ENCODE measurements at regions not wholly inside any gene's neighbourhood (a gene's known extent, or its start where the extent isn't known, plus 50 kb on each side); places are given as distances from the start of the nearest gene placed in this dataset.
"Not testable (repeated sequence)": the region's sequence is repeated elsewhere in the genome, so short reads cannot be mapped to it uniquely, and the experiment has no call there.

DNA sequence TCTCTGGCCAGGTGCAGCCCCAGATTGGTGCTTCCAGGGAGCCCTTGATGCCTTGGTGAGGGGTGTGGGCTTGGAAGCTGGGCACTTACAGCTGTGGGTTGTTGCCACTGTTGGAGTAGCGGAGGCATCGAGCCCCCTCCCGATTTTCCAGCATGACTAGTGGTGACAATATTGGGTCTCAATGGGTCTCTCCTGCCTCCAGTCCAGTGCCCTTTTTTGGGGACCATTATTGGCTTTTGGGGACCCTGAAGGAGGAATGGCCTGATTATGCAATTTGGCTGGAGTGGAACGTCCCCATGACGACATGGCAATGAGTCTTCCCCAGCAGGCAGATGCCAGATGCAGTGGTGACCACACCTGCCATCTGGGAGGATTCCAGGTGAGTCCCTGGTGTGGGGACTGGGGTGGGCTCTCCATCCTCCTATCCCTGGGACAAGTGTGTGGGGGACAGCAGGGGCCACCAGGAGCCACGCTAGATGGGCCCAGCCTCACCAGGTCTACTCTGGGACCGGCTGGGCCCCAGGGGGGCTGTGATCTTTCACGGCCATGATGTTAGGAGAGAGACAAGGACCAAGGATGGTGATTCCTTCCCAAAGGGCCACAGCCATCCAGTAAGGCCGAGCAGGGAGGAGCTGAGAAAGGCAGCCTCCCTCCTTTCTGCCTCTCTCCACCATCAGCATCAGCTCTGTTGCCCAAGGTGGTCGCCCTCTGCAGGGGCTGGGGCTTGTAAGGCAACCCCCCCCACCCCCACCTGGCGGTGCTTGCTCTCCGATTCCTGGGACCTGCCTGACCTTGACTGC is 196.8 kb downstream of the GOLGA6L6 start:
- Histone ChIP-seq H3K36me3 (ENCODE audit: control insufficient read depth, insufficient read depth, low read length) (no peaks in the 10 kb centered on the region), H3K4me3 (ENCODE audit: low read depth in 2 of 2, low read length in 2 of 2) (no peak overlapping the region), H3K9me3 (ENCODE audit: control insufficient read depth, insufficient read depth, low read depth, low read length) (no peaks in the 10 kb centered on the region), H3K27me3 (ENCODE audit: control insufficient read depth, insufficient read depth, low read length) (no peaks in the 10 kb centered on the region), H3K4me1 (ENCODE audit: control insufficient read depth, insufficient read depth, low read length) (no peaks in the 10 kb centered on the region), H3K27ac (ENCODE audit: low read length) (no peak overlapping the region)
- TF ChIP-seq, protein P1, sequence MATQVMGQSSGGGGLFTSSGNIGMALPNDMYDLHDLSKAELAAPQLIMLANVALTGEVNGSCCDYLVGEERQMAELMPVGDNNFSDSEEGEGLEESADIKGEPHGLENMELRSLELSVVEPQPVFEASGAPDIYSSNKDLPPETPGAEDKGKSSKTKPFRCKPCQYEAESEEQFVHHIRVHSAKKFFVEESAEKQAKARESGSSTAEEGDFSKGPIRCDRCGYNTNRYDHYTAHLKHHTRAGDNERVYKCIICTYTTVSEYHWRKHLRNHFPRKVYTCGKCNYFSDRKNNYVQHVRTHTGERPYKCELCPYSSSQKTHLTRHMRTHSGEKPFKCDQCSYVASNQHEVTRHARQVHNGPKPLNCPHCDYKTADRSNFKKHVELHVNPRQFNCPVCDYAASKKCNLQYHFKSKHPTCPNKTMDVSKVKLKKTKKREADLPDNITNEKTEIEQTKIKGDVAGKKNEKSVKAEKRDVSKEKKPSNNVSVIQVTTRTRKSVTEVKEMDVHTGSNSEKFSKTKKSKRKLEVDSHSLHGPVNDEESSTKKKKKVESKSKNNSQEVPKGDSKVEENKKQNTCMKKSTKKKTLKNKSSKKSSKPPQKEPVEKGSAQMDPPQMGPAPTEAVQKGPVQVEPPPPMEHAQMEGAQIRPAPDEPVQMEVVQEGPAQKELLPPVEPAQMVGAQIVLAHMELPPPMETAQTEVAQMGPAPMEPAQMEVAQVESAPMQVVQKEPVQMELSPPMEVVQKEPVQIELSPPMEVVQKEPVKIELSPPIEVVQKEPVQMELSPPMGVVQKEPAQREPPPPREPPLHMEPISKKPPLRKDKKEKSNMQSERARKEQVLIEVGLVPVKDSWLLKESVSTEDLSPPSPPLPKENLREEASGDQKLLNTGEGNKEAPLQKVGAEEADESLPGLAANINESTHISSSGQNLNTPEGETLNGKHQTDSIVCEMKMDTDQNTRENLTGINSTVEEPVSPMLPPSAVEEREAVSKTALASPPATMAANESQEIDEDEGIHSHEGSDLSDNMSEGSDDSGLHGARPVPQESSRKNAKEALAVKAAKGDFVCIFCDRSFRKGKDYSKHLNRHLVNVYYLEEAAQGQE (IDR thresholded peaks at IDR 0.05; ENCODE audit: insufficient read depth in 1 of 2, low read depth in 2 of 2, low read length in 1 of 2), result no peak
- no peak for TF ChIP-seq POLR2AphosphoS5 (IDR thresholded peaks at IDR 0.05; ENCODE audit: low read depth, low read length)
- TF ChIP-seq, protein P2, sequence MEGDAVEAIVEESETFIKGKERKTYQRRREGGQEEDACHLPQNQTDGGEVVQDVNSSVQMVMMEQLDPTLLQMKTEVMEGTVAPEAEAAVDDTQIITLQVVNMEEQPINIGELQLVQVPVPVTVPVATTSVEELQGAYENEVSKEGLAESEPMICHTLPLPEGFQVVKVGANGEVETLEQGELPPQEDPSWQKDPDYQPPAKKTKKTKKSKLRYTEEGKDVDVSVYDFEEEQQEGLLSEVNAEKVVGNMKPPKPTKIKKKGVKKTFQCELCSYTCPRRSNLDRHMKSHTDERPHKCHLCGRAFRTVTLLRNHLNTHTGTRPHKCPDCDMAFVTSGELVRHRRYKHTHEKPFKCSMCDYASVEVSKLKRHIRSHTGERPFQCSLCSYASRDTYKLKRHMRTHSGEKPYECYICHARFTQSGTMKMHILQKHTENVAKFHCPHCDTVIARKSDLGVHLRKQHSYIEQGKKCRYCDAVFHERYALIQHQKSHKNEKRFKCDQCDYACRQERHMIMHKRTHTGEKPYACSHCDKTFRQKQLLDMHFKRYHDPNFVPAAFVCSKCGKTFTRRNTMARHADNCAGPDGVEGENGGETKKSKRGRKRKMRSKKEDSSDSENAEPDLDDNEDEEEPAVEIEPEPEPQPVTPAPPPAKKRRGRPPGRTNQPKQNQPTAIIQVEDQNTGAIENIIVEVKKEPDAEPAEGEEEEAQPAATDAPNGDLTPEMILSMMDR (IDR thresholded peaks at IDR 0.05), result no peak
- no peak for TF ChIP-seq SIN3A (IDR thresholded peaks at IDR 0.05; ENCODE audit: borderline replicate concordance, insufficient read depth, low read depth, low read length)
- no peak for TF ChIP-seq TCF7L2 (IDR thresholded peaks at IDR 0.05; ENCODE audit: low read depth, low read length)
- BruUV-seq (replicated peaks), result no TSS peak
- ATAC-seq (no peak), DNase-seq (ENCODE audit: low read depth, low spot score) (no peak)
- ChIA-PET CTCF (no interaction called here), POLR2A (no interaction called here)
- intact Hi-C loops (cut with micrococcal nuclease; ENCODE audit: unreplicated experiment), result no loop called here
- in situ Hi-C loops (cut with HindIII; ENCODE audit: low pct_unique_long_range_greater_than_20kb, low sequenced_read_pairs), result no loop called here

DNA sequence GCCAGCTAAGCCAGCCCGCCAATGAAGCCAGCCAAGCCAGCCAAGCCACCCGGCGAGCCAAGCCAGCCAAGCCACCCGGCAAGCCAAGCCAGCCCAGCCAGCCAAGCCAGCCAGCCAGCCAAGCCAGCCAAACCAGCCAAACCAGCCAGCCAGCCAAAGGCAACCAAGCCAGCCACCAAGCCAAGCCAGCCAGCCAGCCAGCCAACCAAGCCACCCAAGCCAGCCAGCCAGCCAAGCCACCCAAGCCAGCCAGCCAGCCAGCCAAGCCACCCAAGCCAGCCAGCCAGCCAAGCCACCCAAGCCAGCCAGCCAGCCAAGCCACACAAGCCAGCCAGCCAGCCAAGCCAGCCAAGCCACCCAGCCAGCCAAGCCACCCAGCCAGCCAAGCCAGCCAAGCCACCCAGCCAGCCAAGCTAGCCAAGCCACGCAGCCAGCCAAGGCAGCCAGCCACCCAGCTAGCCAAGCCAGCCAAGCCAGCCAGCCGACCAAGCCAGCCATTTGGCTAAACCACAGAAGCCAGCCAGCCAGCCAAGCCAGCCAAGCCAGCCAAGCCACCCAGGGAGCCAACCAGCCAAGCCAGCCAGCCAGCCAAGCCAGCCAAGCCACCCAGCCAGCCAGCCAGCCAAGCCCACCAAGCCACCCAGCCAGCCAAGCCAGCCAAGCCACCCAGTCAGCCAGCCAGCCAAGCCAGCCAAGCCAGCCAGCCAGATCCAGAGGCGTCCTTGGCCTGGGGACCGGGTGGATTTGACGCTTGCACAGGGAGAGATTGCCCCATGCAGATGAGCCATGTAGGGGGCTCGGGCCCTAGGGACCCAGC is 198.0 kb downstream of the GOLGA6L6 start:
- DNase-seq (ENCODE audit: low read depth, low spot score), result not testable (repeated sequence)

DNA sequence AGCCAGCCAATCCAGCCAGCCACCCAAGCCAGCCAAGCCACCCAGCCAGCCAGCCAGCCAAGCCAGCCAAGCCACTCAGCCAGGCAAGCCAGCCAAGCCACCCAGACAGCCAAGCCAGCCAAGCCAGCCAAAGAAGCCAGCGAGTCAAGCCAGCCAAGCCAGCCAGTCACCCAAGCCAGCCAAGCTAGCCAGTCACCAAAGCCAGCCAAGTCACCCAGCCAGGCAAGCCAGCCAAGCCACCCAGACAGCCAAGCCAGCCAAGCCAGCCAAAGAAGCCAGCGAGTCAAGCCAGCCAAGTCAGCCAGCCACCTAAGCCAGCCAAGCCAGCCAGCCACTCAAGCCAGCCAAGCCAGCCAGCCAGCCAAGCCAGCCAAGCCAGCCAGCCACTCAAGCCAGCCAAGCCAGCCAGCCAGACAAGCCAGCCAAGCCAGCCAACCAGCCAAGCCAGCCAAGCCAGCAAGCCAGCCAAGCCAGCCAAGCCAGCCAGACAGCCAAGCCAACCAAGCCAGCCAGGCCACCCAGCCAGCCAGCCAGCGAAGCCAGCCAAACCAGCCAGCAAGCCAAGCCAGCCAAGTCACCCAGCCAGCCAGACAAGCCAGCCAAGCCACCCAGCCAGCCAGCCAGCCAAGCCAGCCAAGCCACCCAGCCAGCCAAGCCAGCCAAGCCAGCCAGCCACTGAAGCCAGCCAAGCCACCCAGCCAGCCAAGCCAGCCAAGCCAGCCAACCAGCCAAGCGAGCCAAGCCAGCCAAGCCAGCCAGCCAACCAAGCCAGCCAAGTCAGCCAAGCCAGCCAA is 198.8 kb downstream of the GOLGA6L6 start:
- BruUV-seq (replicated peaks); CTCF ChIA-PET; DNase-seq (ENCODE audit: low read depth, low spot score); H3K27ac ChIP-seq (ENCODE audit: low read length); H3K9me3 ChIP-seq (ENCODE audit: control insufficient read depth, insufficient read depth, low read depth, low read length); ATAC-seq; H3K27me3 ChIP-seq (ENCODE audit: control insufficient read depth, insufficient read depth, low read length); in situ Hi-C loops (cut with HindIII; ENCODE audit: low pct_unique_long_range_greater_than_20kb, low sequenced_read_pairs); POLR2A ChIA-PET; H3K4me3 ChIP-seq (ENCODE audit: low read depth in 2 of 2, low read length in 2 of 2); H3K36me3 ChIP-seq (ENCODE audit: control insufficient read depth, insufficient read depth, low read length); H3K4me1 ChIP-seq (ENCODE audit: control insufficient read depth, insufficient read depth, low read length); intact Hi-C loops (cut with micrococcal nuclease; ENCODE audit: unreplicated experiment): not testable (repeated sequence)

More for the DNA sequence above, 198.0 kb downstream of the GOLGA6L6 start:
- H3K27me3 ChIP-seq (ENCODE audit: control insufficient read depth, insufficient read depth, low read length); H3K36me3 ChIP-seq (ENCODE audit: control insufficient read depth, insufficient read depth, low read length); H3K4me3 ChIP-seq (ENCODE audit: low read depth in 2 of 2, low read length in 2 of 2); intact Hi-C loops (cut with micrococcal nuclease; ENCODE audit: unreplicated experiment); H3K27ac ChIP-seq (ENCODE audit: low read length); CTCF ChIA-PET; H3K9me3 ChIP-seq (ENCODE audit: control insufficient read depth, insufficient read depth, low read depth, low read length); ATAC-seq; BruUV-seq (replicated peaks); H3K4me1 ChIP-seq (ENCODE audit: control insufficient read depth, insufficient read depth, low read length); in situ Hi-C loops (cut with HindIII; ENCODE audit: low pct_unique_long_range_greater_than_20kb, low sequenced_read_pairs); POLR2A ChIA-PET: not testable (repeated sequence)

Measured in Panc1 (cell line).